ENCODE measurements at regions not wholly inside any gene's neighbourhood (a gene's known extent, or its start where the extent isn't known, plus 50 kb on each side); places are given as distances from the start of the nearest gene placed in this dataset.

- TF ChIP-seq, protein P1, sequence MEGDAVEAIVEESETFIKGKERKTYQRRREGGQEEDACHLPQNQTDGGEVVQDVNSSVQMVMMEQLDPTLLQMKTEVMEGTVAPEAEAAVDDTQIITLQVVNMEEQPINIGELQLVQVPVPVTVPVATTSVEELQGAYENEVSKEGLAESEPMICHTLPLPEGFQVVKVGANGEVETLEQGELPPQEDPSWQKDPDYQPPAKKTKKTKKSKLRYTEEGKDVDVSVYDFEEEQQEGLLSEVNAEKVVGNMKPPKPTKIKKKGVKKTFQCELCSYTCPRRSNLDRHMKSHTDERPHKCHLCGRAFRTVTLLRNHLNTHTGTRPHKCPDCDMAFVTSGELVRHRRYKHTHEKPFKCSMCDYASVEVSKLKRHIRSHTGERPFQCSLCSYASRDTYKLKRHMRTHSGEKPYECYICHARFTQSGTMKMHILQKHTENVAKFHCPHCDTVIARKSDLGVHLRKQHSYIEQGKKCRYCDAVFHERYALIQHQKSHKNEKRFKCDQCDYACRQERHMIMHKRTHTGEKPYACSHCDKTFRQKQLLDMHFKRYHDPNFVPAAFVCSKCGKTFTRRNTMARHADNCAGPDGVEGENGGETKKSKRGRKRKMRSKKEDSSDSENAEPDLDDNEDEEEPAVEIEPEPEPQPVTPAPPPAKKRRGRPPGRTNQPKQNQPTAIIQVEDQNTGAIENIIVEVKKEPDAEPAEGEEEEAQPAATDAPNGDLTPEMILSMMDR (conservative IDR thresholded peaks at IDR 0.05; ENCODE audit: low read depth): no peak
- ChIA-PET CTCF (no interaction called here), POLR2A (ENCODE audit: low non-redundant PET) (no interaction called here)
- no peak overlapping the region for H3K27ac ChIP-seq
- DNase-seq (ENCODE audit: low spot score): no peak
Measured at GRCh38 chr22:34326901-34327300, 406.6 kb upstream of the LARGE1 start.

DNA sequence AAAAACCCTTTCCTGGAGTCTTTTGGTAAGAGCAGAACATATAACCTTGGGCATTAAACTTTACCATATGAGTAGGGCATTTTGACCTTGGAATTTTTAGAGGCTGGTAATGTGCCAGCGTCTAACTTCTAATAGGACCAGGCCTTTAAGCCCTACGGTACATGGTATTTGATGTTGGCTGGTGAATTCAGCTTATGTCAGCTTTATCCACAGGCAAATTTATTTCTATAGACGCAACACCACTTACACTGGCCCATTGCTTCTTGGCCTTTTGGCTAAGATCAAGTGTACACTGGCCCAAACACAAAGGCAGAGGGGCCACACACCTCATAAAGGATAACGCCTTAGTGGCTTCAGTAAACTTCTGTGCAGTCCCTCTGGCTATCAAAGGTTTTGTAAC is 410.2 kb upstream of the LARGE1 start:
- DNase-seq (ENCODE audit: low spot score): no peak
- TF ChIP-seq, protein P1 (conservative IDR thresholded peaks at IDR 0.05; ENCODE audit: low read depth): no peak
- POLR2A ChIA-PET (ENCODE audit: low non-redundant PET): no interaction called here
- no peak overlapping the region for H3K27ac ChIP-seq
- CTCF ChIA-PET: no interaction called here

- POLR2A ChIA-PET (ENCODE audit: low non-redundant PET): no interaction called here
- no peak overlapping the region for H3K27ac ChIP-seq
- DNase-seq (ENCODE audit: low spot score): no peak
- CTCF ChIA-PET: no interaction called here
- TF ChIP-seq, protein P1 (conservative IDR thresholded peaks at IDR 0.05; ENCODE audit: low read depth): no peak
Measured at GRCh38 chr22:34333285-34333684, 413.0 kb upstream of the LARGE1 start.

DNA sequence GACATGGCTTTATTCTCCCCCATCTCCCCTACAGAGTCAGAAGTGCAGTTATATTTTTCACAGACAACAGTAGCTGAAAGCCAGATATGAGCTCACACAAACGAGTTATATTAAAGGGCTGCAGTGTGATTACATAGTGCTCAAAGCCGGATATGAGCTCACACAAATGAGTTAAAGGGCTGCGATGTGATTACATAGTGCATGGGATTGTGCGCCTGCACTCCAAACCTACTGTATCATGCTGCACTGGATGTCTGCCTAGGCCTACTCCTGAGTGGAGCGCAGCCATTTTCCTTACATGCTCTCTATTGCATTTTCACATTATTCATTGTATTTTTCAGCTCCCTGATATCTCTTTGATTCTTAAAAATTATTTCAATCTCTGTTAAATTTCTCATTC is 414.6 kb upstream of the LARGE1 start:
- ChIA-PET POLR2A (ENCODE audit: low non-redundant PET) (no interaction called here), CTCF (interaction anchor here (0.6 to 0.7 kb wide), 2 partner anchors 71 to 1022 kb away, joined by 3 to 4 read pairs; no protein-coding TSS in a partner anchor)
- no peak overlapping the region for H3K27ac ChIP-seq
- no peak for DNase-seq (ENCODE audit: low spot score)
- TF ChIP-seq, protein P1 (conservative IDR thresholded peaks at IDR 0.05; ENCODE audit: low read depth): no peak

DNA sequence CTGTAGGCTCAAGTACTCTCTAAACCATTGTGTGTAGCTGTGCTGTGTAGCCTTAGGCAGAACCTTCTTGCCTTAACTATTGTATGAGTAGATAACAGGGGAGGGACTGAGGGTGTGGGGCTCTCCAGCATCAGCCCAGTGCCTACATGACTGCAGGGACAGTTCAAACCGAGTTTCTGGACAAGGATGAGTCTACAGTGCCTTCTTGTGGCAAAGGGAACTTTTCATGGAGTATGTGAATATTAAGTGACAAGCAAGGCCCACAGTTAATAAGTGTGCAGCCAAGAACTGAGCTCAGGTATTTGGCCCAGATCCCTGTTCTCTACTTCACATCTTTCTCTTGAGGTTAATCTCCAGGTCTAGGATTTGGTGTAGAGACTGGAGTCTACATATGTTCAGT is 424.4 kb upstream of the LARGE1 start:
- ChIA-PET CTCF (no interaction called here), POLR2A (ENCODE audit: low non-redundant PET) (no interaction called here)
- TF ChIP-seq, protein P1 (conservative IDR thresholded peaks at IDR 0.05; ENCODE audit: low read depth): no peak

DNA sequence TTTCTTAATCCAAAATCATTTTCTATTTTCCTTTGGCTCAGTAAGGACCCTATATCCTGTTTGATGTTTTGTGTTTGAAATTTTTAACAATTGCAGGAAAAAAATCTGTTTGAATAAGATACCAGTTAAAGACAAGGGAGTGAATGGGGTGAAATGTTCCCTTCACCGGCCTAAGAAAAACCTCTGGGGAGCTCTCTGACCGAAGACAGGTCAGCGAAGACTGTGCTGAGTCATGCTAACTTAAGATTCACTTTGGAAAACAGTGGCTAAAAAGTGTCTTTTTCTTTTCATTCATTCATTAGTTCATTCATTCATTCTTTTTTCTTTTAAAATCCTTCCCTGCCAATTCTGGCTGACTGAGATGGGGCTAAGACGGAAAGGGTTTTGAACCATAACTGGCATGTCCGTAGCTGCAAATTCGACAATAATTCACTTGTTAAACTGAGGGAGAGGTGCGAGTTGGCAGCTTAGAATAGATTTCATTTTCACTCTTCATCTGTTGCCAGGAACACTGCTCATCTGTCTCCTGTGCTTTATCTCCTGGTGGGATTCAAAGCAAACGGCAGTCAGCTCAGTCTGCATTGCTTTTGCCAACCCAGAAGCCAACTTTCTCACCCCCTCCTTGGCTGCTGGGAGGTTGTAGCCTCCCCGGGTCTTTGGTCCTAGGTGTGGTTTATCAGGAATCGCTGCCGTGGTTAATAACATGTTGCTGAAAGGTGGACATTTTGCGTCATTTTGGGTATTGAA is 434.0 kb upstream of the LARGE1 start:
- CTCF ChIA-PET: no interaction called here
- TF ChIP-seq, protein P1 (conservative IDR thresholded peaks at IDR 0.05; ENCODE audit: low read depth): no peak
- POLR2A ChIA-PET (ENCODE audit: low non-redundant PET): no interaction called here
- no peak overlapping the region for H3K27ac ChIP-seq
- no peak for DNase-seq (ENCODE audit: low spot score)

More for the DNA sequence above, 424.4 kb upstream of the LARGE1 start:
- no peak for DNase-seq (ENCODE audit: low spot score)
- H3K27ac ChIP-seq: no peak overlapping the region
